Colonic mucosa (tissue), 4 donors: ENCODE measurements at regions not wholly inside any gene's neighbourhood (a gene's known extent, or its start where the extent isn't known, plus 50 kb on each side); places are given as distances from the start of the nearest gene placed in this dataset.
A peak's percentile ranks its signal among the peaks of the same experiment; 100 is the strongest.

Experiments
- DNase-seq: peaks from one replicate; pipeline ENCODE4 v3.0.0-alpha.2; 2020
- H3K27ac ChIP-seq: fragments of 200-600 bp; one replicate; pipeline ENCODE4 v1.8.0; 2021
- H3K27me3 ChIP-seq: fragments of 200-600 bp; one replicate; pipeline ENCODE4 v1.8.0; 2021
- H3K36me3 ChIP-seq: fragments of 200-600 bp; one replicate; pipeline ENCODE4 v1.8.0; 2021
- H3K4me1 ChIP-seq: fragments of 200-600 bp; one replicate; pipeline ENCODE4 v1.8.0; 2021; ENCODE audit warnings: mild to moderate bottlenecking
- H3K4me3 ChIP-seq: fragments of 200-600 bp; one replicate; pipeline ENCODE4 v1.8.0; 2021
- H3K9ac ChIP-seq, 2 donors: one replicate each; pipeline ENCODE4 v1.7.0; 2013; ENCODE audit warnings: control low read depth in 2 of 2, low read depth in 2 of 2, low read length in 2 of 2
- H3K9me3 ChIP-seq: fragments of 200-600 bp; one replicate; pipeline ENCODE4 v1.8.0; 2021
- CTCF ChIP-seq: fragments of 200-600 bp; IDR thresholded peaks from one replicate; pipeline ENCODE4 v1.8.0; 2022; ENCODE audit warnings: antibody characterized with exemption, mild to moderate bottlenecking
- intact Hi-C: fragments of 100-400 bp; cut with DNase I; formaldehyde crosslinking; loops from one replicate; pipeline ENCODE4 v1.14.1; 2022
- donor health status: healthy.
- donor health status: DM: no; HTN: no; CAD: no.
- donor health status: DM: no; HTN: no; CAD: no.

DNA sequence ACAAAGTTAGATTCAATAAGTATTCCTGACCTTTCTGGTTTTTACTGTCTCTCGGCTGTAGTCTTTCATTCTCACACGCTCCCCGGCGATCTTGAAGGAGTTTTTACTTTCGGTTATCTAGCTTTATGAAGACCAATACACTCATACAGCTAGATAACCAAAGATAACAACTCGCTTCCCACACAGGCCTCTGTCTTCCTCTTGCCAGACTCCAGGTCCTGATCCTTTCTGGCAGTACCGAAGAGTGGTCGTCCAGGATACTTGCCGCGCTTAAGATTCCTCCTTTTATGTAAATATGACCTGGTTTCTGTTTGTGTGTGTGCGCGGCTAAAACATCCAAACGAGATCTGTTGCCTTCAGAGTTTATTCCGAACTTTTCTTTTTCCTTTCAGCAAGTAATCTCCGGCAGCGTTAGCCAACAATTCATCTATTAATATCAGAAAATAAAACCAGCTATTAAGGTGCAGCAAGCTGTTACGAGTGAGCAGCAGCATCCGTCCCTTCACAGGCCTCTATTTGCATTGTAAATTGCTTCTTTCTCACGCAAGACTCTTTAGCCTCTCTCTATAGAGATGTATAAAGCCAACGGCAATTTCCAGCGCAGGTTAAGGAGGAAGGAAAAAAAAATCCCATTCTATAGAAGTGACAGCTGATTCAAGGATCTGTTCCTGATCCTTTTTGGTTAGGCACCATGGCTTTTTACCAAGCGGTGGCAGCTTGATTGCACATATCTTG lies 216.1 kb downstream of the MEF2C start:
- H3K9ac ChIP-seq: no peak overlapping the region
- no peaks in the 10 kb centered on the region for H3K36me3 ChIP-seq
- H3K27me3 ChIP-seq: peaks cover 59% of the 10 kb centered on the region
- no peaks in the 10 kb centered on the region for H3K4me1 ChIP-seq
- no peak for DNase-seq
- no peaks in the 10 kb centered on the region for H3K9me3 ChIP-seq
- peak overlapping the region; percentile 24 for H3K4me3 ChIP-seq
- intact Hi-C loops: no loop called here
- no peak for TF ChIP-seq CTCF
- no peak overlapping the region for H3K27ac ChIP-seq

GRCh38 chr5:88665750-88666215 lies 217.2 kb downstream of the MEF2C start:
- Histone ChIP-seq H3K4me3 (no peak overlapping the region), H3K9me3 (no peaks in the 10 kb centered on the region), H3K27ac (no peak overlapping the region), H3K36me3 (no peaks in the 10 kb centered on the region), H3K9ac (no peak overlapping the region), H3K4me1 (peaks cover 5% of the 10 kb centered on the region), H3K27me3 (peaks cover 59% of the 10 kb centered on the region)
- DNase-seq: no peak
- TF ChIP-seq CTCF: no peak
- intact Hi-C loops: no loop called here

- H3K4me3 ChIP-seq: no peak overlapping the region
- TF ChIP-seq CTCF: no peak
- H3K27ac ChIP-seq: no peak overlapping the region
- peaks cover 10% of the 10 kb centered on the region for H3K4me1 ChIP-seq
- no peak overlapping the region for H3K9ac ChIP-seq
- H3K27me3 ChIP-seq: peaks cover 57% of the 10 kb centered on the region
- DNase-seq: no peak
- intact Hi-C loops: no loop called here
- no peaks in the 10 kb centered on the region for H3K9me3 ChIP-seq
- H3K36me3 ChIP-seq: no peaks in the 10 kb centered on the region
Observed at GRCh38 chr5:88664645-88665044, 218.3 kb downstream of the MEF2C start.

- DNase-seq: no peak
- TF ChIP-seq CTCF: no peak
- peaks cover 10% of the 10 kb centered on the region for H3K4me1 ChIP-seq
- H3K9me3 ChIP-seq: no peaks in the 10 kb centered on the region
- no peak overlapping the region for H3K27ac ChIP-seq
- H3K36me3 ChIP-seq: no peaks in the 10 kb centered on the region
- intact Hi-C loops: no loop called here
- peaks cover 59% of the 10 kb centered on the region for H3K27me3 ChIP-seq
- H3K4me3 ChIP-seq: no peak overlapping the region
- H3K9ac ChIP-seq: no peak overlapping the region
Observed at GRCh38 chr5:88663793-88664216, 219.2 kb downstream of the MEF2C start.

GRCh38 chr5:88662846-88663245 lies 220.1 kb downstream of the MEF2C start:
- no peak overlapping the region for H3K27ac ChIP-seq
- peaks cover 53% of the 10 kb centered on the region for H3K27me3 ChIP-seq
- intact Hi-C loops: no loop called here
- no peak overlapping the region for H3K4me3 ChIP-seq
- H3K36me3 ChIP-seq: no peaks in the 10 kb centered on the region
- H3K4me1 ChIP-seq: peaks cover 10% of the 10 kb centered on the region
- TF ChIP-seq CTCF: no peak
- DNase-seq: no peak
- no peaks in the 10 kb centered on the region for H3K9me3 ChIP-seq
- H3K9ac ChIP-seq: no peak overlapping the region
